Type B pancreatic cell (in vitro differentiated cells): ENCODE measurements at regions not wholly inside any gene's neighbourhood (a gene's known extent, or its start where the extent isn't known, plus 50 kb on each side); places are given as distances from the start of the nearest gene placed in this dataset.
"Not testable (repeated sequence)": the region's sequence is repeated elsewhere in the genome, so short reads cannot be mapped to it uniquely, and the experiment has no call there.

Experiments
- DNase-seq: peaks from one replicate; pipeline ENCODE4 v3.0.0; 2021; ENCODE audit warnings: mixed read lengths; ENCODE audit not compliant: unreplicated experiment; ENCODE audit errors: extremely low spot score
- H3K27ac Mint-ChIP-seq: 2 replicates; pipeline ENCODE4 v1.8.0; 2021; ENCODE audit warnings: mild to moderate bottlenecking, mixed read lengths
- H3K27me3 Mint-ChIP-seq: 2 replicates; pipeline ENCODE4 v1.8.0; 2021; ENCODE audit warnings: mixed read lengths
- H3K36me3 Mint-ChIP-seq: 2 replicates; pipeline ENCODE4 v1.8.0; 2021; ENCODE audit warnings: mixed read lengths
- H3K4me1 Mint-ChIP-seq: one replicate; pipeline ENCODE4 v1.8.0; 2021; ENCODE audit warnings: mixed read lengths; ENCODE audit not compliant: unreplicated experiment
- H3K4me3 Mint-ChIP-seq: 2 replicates; pipeline ENCODE4 v1.8.0; 2021; ENCODE audit warnings: mild to moderate bottlenecking, mixed read lengths
- H3K9me3 Mint-ChIP-seq: 2 replicates; pipeline ENCODE4 v1.8.0; 2021; ENCODE audit warnings: mixed read lengths
- CTCF ChIP-seq: fragments of 200-600 bp; sonication (generic); conservative IDR thresholded peaks from 2 replicates; pipeline ENCODE4 v1.5.0; 2021; ENCODE audit warnings: antibody characterized with exemption, mild to moderate bottlenecking

- H3K9me3 Mint-ChIP-seq = no peaks in the 10 kb centered on the region
- no peak for TF ChIP-seq CTCF
- no peak overlapping the region for H3K27ac Mint-ChIP-seq
- H3K27me3 Mint-ChIP-seq = peaks cover 26% of the 10 kb centered on the region
- no peak for DNase-seq
- H3K36me3 Mint-ChIP-seq = no peaks in the 10 kb centered on the region
- H3K4me3 Mint-ChIP-seq = no peak overlapping the region
- H3K4me1 Mint-ChIP-seq = no peaks in the 10 kb centered on the region
Measured at GRCh38 chr16:16934660-16935059, 536.1 kb downstream of the XYLT1 start.

GRCh38 chr16:16935909-16936308 is 534.9 kb downstream of the XYLT1 start:
- not testable (repeated sequence) for H3K36me3 Mint-ChIP-seq, H3K9me3 Mint-ChIP-seq, DNase-seq, H3K4me3 Mint-ChIP-seq, H3K27ac Mint-ChIP-seq, H3K4me1 Mint-ChIP-seq
- H3K27me3 Mint-ChIP-seq = peaks cover 32% of the 10 kb centered on the region

- H3K27ac Mint-ChIP-seq = no peak overlapping the region
- H3K4me1 Mint-ChIP-seq = no peaks in the 10 kb centered on the region
- no peaks in the 10 kb centered on the region for H3K9me3 Mint-ChIP-seq
- H3K4me3 Mint-ChIP-seq = no peak overlapping the region
- TF ChIP-seq CTCF = no peak
- no peaks in the 10 kb centered on the region for H3K36me3 Mint-ChIP-seq
- no peak for DNase-seq
- peaks cover 44% of the 10 kb centered on the region for H3K27me3 Mint-ChIP-seq
Measured at GRCh38 chr16:16937576-16937975, 533.2 kb downstream of the XYLT1 start.

GRCh38 chr16:16938009-16938408 is 532.8 kb downstream of the XYLT1 start:
- Mint-ChIP-seq H3K9me3 (no peaks in the 10 kb centered on the region), H3K36me3 (no peaks in the 10 kb centered on the region), H3K27ac (no peak overlapping the region), H3K27me3 (peaks cover 43% of the 10 kb centered on the region), H3K4me3 (no peak overlapping the region), H3K4me1 (no peaks in the 10 kb centered on the region)
- no peak for TF ChIP-seq CTCF
- DNase-seq = no peak

GRCh38 chr16:16938980-16939379 is 531.8 kb downstream of the XYLT1 start:
- Mint-ChIP-seq H3K27me3 (peaks cover 43% of the 10 kb centered on the region), H3K4me3 (no peak overlapping the region), H3K4me1 (no peaks in the 10 kb centered on the region), H3K27ac (no peak overlapping the region), H3K9me3 (no peaks in the 10 kb centered on the region), H3K36me3 (no peaks in the 10 kb centered on the region)
- TF ChIP-seq CTCF = no peak
- no peak for DNase-seq

GRCh38 chr16:16940351-16940750 is 530.4 kb downstream of the XYLT1 start:
- no peak for DNase-seq
- H3K27ac Mint-ChIP-seq = no peak overlapping the region
- no peak overlapping the region for H3K4me3 Mint-ChIP-seq

GRCh38 chr16:16942849-16943248 is 527.9 kb downstream of the XYLT1 start:
- H3K27me3 Mint-ChIP-seq = peaks cover 38% of the 10 kb centered on the region
- H3K4me1 Mint-ChIP-seq, H3K9me3 Mint-ChIP-seq, DNase-seq, H3K4me3 Mint-ChIP-seq, H3K27ac Mint-ChIP-seq, H3K36me3 Mint-ChIP-seq: not testable (repeated sequence)

More at GRCh38 chr16:16940351-16940750, 530.4 kb downstream of the XYLT1 start:
- no peak for TF ChIP-seq CTCF
- Mint-ChIP-seq H3K36me3 (no peaks in the 10 kb centered on the region), H3K27me3 (peaks cover 43% of the 10 kb centered on the region), H3K9me3 (no peaks in the 10 kb centered on the region), H3K4me1 (no peaks in the 10 kb centered on the region)
